ENCODE measurements at regions not wholly inside any gene's neighbourhood (a gene's known extent, or its start where the extent isn't known, plus 50 kb on each side); places are given as distances from the start of the nearest gene placed in this dataset.

- Histone ChIP-seq H3K4me3 (ENCODE audit: low read depth, low read length) (no peak overlapping the region), H3K27me3 (ENCODE audit: control insufficient read depth, insufficient read depth, low read length) (no peaks in the 10 kb centered on the region), H3K27ac (ENCODE audit: low read depth, low read length) (no peak overlapping the region), H3K9me3 (ENCODE audit: control insufficient read depth, insufficient read depth, low read length) (no peaks in the 10 kb centered on the region)
- TF ChIP-seq CTCF (IDR thresholded peaks at IDR 0.05; ENCODE audit: low read depth, low read length), result no peak
- ChIA-PET CTCF (no interaction called here), POLR2A (no interaction called here)
- no peak for DNase-seq (ENCODE audit: low read depth, low spot score)
Observed at GRCh38 chr11:112630496-112630895, 330.7 kb upstream of the NCAM1 start.

- Histone ChIP-seq H3K4me3 (ENCODE audit: low read depth, low read length) (no peak overlapping the region), H3K27me3 (ENCODE audit: control insufficient read depth, insufficient read depth, low read length) (no peaks in the 10 kb centered on the region), H3K9me3 (ENCODE audit: control insufficient read depth, insufficient read depth, low read length) (no peaks in the 10 kb centered on the region), H3K27ac (ENCODE audit: low read depth, low read length) (no peak overlapping the region)
- TF ChIP-seq CTCF (IDR thresholded peaks at IDR 0.05; ENCODE audit: low read depth, low read length), result no peak
- ChIA-PET POLR2A (no interaction called here), CTCF (no interaction called here)
- DNase-seq (ENCODE audit: low read depth, low spot score), result no peak
Observed at GRCh38 chr11:112631333-112631732, 329.9 kb upstream of the NCAM1 start.

- no peak for TF ChIP-seq CTCF (IDR thresholded peaks at IDR 0.05; ENCODE audit: low read depth, low read length)
- H3K27ac ChIP-seq (ENCODE audit: low read depth, low read length), result no peak overlapping the region
- POLR2A ChIA-PET, result no interaction called here
- H3K27me3 ChIP-seq (ENCODE audit: control insufficient read depth, insufficient read depth, low read length), result no peaks in the 10 kb centered on the region
- no peak for DNase-seq (ENCODE audit: low read depth, low spot score)
- H3K9me3 ChIP-seq (ENCODE audit: control insufficient read depth, insufficient read depth, low read length), result no peaks in the 10 kb centered on the region
- no peak overlapping the region for H3K4me3 ChIP-seq (ENCODE audit: low read depth, low read length)
- CTCF ChIA-PET, result no interaction called here
Observed at GRCh38 chr11:112632866-112633505, 328.2 kb upstream of the NCAM1 start.

GRCh38 chr11:112634551-112634950, 326.7 kb upstream of the NCAM1 start:
- no peak for DNase-seq (ENCODE audit: low read depth, low spot score)
- no peaks in the 10 kb centered on the region for H3K27me3 ChIP-seq (ENCODE audit: control insufficient read depth, insufficient read depth, low read length)
- no peak for TF ChIP-seq CTCF (IDR thresholded peaks at IDR 0.05; ENCODE audit: low read depth, low read length)
- H3K27ac ChIP-seq (ENCODE audit: low read depth, low read length), result no peak overlapping the region
- ChIA-PET CTCF (no interaction called here), POLR2A (no interaction called here)
- no peaks in the 10 kb centered on the region for H3K9me3 ChIP-seq (ENCODE audit: control insufficient read depth, insufficient read depth, low read length)
- H3K4me3 ChIP-seq (ENCODE audit: low read depth, low read length), result no peak overlapping the region

- no peak for TF ChIP-seq CTCF (IDR thresholded peaks at IDR 0.05; ENCODE audit: low read depth, low read length)
- DNase-seq (ENCODE audit: low read depth, low spot score), result no peak
- no peaks in the 10 kb centered on the region for H3K9me3 ChIP-seq (ENCODE audit: control insufficient read depth, insufficient read depth, low read length)
- ChIA-PET POLR2A (no interaction called here), CTCF (no interaction called here)
- no peaks in the 10 kb centered on the region for H3K27me3 ChIP-seq (ENCODE audit: control insufficient read depth, insufficient read depth, low read length)
- no peak overlapping the region for H3K4me3 ChIP-seq (ENCODE audit: low read depth, low read length)
- no peak overlapping the region for H3K27ac ChIP-seq (ENCODE audit: low read depth, low read length)
Observed at GRCh38 chr11:112634995-112635737, 326.1 kb upstream of the NCAM1 start.

All from AG04450 (cell line).